HG02763 (cell line): ENCODE measurements at regions not wholly inside any gene's neighbourhood (a gene's known extent, or its start where the extent isn't known, plus 50 kb on each side); places are given as distances from the start of the nearest gene placed in this dataset.

Source experiments
- ATAC-seq: cut with Tn5 transposase; IDR thresholded peaks from one replicate; pipeline ENCODE4 v1.9.1; 2021; ENCODE audit warnings: mild to moderate bottlenecking, moderate library complexity; ENCODE audit not compliant: unreplicated experiment

DNA sequence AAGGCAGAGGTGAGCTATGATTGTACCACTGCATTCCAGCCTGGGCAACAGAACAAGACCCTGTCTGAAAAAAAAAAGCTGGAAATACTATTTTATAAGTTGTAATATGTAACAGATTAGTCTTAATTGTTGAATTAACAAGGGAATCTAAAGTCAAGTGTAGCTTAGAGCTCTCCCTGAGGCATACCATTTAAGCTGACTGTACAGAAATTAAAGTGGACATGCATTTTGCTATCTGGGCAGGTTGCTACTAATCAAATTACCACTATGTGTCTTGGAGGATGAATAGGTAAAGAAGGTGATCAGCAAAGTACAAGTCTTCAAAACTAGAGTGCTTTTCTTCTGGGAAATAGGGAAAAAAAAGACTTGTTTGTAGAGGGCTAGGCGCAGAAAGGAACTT is 205.3 kb upstream of the JADE1 start:
- ATAC-seq, result no peak

DNA sequence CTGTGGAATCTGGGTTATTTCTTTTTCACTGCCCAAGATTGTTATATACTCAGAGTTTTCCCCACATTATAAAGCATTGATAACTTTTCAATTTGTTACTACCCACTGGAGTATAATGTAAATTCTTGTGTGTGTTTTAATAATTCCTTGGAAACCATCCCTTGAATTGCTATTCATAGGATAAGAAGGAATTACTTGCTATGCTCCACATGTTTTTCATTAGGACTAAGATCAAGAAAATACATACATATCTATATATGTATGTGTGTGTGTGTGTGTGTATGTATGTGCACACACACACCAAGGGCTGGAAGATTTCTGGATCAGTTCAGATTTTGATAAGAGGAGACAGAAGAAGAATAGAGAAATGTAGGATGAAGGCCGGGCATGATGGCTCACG is 206.4 kb upstream of the JADE1 start:
- no peak for ATAC-seq

DNA sequence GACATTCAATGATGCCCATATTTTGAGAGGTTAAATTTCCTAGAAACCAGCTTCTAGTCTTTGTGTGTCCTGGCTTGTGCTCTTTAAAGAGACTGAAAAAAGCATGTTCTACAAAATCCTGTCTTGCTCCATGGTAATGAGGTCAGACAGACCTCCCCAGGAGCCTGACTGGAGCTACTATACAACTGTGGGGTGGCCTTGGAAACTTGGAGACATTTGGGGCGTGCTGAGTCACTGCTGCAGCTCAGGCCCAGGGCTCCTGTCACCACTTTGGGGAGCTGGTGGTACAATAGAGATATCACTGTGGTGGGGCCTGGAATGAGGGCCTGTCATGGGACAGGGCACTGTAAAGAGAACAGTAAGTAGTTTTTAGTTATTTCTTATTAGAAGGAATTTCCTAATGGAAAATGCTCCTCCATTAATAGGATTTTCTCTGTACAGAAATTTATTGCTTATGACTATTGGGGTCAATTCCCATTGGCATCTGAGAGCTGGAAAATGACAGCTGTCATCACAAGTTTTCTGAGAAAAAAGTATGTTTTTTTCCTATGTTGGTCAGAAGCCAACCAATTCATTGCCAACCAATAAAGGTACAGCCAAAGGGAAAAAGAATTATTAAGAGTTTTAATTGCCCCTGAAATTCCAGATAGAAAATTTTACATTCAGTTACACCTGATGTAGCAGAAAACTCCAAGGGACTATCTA is 207.4 kb upstream of the JADE1 start:
- no peak for ATAC-seq

DNA sequence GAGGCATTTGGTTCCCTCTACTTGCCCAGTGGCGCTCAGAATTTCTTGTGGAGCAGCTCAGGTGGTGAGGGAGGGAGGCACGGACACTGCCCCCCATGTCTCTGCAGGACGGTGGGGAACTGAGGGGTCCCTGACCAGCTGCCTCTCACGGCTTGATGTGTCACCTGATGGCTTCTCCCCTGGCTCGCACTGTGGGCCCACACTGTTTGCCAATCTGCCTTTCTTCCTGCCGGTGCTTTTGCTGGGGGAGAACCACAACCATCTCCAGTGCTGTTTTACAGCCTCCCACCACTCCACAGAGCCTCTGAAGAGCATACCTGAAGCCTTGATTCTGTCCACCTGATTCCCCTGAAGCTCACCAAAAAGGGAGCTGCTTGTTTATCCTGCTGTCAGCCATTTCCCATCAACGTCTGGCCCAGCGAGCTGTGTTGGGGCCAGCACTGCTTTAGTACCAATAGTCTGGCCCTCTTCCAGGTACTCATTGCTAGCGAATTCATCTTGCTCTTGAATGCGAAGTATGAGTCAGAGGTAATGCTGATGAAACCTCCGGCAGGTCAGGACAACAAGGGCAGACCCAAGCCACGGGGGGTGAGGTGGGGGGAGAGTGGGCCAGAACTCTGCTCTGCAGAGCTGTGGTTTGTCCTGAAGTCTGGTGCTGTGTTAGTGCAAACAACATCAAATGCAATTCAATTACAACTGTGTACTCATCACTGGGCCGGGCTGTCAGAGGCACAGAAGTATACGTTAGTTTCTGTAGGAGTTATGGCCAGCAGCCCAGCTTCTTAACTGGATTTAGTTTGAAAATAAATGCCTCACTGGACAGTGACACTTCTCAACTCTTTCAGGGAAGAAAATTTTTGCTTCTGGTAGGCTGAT is 208.3 kb upstream of the JADE1 start:
- no peak for ATAC-seq

DNA sequence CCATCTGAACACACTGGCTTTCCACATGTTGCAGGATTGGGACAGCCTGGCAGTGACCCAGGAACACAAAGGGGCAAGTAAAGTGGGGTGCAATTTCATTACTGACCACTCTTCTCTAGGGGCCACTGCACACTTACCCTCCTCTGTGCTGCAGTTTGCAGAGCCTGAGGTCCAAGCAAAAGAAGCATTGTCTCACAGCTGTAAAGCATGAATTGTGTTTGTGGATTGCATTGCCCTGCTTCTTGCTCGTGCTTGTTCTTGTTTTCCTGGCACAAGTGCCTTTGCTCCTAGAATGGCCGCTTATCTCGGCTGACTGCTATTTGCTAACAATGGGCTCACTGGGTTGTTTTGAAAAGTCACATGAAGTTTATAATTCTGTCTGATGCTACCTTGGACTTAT is 209.1 kb upstream of the JADE1 start:
- no peak for ATAC-seq

DNA sequence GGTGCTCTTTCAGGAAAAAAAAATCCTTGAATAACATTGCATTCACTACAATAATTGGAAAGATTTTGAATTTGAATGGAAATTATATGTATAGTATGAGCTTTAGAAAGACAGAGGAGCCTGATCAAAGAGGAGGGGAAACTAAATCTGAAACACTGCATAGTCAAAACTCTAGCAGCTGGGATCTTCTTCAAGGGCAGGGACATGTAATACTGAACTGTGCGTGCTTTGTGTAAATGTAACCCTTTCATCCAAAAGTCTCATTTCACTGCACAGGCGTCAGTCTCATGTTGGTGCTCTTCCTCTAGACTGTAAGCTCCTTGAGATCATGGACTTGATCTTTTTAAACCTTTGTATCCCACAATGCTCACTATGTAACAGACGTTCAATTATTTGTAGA is 212.0 kb upstream of the JADE1 start:
- ATAC-seq, result no peak

DNA sequence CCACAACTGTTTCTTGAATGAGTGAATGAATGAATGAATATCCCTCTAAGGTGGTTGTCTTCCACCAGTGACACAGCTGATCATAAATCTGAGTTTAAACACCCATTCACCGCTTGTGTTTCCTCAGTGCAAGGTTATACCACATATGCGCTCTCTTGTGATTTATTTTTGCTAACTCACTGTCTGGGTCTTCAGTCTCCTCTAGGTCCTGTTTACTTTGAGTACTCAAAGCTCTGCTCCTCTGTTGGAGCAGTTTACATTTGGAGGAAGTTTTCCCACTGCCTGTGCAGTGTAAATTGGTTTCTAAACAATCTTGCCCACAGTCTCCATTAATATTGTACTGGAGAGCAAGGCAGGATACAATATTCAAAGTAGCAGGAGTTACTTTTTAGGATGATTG is 212.6 kb upstream of the JADE1 start:
- no peak for ATAC-seq

DNA sequence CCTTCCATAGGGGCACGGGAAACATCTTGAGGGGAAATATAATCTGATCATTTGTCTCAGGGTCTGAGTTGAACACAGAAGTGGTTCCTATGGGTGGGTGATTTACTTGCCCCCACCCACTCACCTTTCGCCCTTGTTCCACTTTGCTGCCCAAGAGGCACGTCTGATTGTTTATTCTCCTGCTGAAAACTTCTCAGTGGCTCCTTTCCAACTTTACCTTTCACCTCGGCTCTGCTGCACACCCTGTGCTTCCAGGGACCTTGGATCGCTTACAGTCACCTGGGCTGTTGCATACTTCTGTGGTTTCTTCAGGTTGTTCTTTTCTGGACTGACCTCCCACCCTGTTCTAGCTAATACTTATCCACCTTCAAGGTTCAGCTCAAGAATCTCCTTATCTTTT is 213.4 kb upstream of the JADE1 start:
- no peak for ATAC-seq

DNA sequence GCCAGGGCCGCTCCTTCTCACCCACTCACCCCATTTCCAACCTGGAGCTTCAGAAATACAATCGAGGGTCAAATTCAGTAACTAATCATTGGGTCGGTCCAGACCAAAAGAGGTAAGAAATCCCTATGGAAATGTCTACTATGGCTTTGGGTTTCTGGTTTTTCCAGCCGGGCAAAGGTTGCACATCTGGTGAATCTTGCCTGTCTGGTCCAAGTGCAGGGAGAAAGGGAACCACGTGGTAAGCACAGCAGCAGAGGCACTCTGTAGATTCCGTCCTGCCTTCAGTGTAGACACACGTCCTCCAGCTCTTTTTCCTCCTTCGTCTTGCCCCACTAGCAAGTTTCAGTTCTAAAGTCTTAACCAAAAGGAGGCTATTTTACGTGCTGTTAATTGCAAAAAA is 218.0 kb upstream of the JADE1 start:
- no peak for ATAC-seq

DNA sequence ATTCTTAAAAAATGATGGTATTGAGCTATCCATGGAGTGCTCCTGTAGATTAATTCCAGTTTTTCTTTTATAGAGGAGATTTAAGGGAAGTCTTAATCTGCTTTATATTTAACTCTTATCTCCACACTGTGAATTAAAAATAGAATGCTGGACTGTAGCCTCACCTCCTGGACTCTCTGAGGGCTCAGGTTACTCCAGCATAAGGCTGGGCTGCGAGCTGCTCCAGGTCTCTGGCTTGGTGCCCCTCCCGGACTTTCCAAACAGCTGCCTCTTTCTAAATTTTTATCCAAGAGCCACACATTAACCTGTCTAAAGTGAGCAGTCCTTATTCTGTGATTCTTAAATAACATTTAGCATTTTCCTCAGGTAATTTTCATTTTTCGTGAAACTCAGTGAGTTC is 218.7 kb upstream of the JADE1 start:
- ATAC-seq, result no peak

DNA sequence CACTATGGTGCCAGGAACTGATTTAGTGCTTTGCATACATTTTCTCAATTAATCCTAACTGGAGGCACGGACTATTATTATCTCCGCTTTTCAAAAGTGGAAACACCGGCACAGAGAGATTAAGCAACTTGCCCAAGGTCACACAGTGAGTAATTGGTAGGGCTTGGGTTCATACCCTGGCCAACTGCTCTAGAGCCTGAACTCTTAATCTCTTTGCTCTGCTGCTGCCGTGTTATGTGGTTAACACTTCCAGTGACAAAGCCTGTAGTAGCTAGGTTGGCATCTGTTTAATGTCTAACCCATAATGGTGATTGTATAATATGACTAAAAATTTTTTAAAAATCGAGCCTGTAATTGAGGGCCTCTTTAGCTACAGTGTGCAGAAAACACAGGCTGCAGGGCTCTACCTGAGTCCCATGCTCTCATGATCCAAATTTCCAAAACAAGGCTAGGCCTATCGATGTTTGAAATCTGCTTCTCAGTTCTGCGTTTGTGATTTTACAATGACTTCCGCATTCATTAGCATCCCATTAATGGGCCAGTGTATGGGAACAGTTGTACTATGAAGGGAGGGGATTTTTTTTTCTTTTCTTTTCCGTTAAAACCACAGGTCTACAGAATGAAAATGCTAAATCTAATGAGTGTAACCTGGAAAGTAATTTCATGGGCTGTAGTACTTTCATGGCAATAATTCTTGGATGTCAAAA is 219.3 kb upstream of the JADE1 start:
- ATAC-seq, result no peak

DNA sequence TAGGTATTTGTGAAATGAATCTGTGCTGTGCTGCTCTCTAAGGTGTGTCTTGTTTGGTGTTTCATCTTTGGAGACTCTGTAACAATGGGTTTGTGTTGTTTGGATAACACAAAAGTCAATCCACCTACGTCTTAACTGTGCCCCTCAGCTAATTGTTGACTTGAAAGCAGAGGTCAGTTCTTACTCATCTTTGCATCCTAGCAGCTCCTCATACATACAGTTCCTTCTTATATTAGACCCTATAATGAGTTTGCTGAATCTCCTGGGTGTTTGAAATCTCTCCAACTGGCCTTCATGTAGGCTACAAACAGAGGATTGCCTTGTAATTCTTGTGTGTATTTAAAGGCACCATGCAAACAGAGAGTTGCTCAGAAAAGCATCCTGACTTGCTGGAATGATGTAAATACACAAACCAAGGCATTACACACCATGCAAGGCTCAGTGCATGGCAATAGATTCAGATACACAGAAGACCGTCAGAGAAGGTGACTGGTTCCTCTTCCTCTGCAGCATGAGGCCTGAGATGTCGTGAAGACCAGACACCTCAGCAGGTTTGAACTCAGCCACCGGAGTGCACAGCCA is 220.0 kb upstream of the JADE1 start:
- ATAC-seq, result no peak

DNA sequence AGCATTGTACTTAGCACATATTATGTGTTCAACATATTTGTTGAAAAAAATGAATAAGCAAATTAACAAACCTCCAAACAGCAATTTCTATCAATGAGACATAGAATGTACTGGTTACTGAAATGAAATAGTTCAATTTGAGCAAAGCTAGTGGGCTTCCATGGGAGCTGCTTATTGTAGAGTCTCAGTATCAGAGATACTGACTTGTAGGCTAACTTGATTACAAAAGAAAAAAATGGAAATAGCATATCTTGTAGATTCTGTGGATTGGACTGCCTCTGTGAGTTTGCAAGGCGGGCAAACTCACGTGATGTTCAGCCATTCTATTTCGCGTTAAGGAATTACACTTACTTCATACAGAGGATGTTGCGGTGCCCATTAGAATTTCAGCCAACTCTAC is 222.1 kb upstream of the JADE1 start:
- no peak for ATAC-seq

DNA sequence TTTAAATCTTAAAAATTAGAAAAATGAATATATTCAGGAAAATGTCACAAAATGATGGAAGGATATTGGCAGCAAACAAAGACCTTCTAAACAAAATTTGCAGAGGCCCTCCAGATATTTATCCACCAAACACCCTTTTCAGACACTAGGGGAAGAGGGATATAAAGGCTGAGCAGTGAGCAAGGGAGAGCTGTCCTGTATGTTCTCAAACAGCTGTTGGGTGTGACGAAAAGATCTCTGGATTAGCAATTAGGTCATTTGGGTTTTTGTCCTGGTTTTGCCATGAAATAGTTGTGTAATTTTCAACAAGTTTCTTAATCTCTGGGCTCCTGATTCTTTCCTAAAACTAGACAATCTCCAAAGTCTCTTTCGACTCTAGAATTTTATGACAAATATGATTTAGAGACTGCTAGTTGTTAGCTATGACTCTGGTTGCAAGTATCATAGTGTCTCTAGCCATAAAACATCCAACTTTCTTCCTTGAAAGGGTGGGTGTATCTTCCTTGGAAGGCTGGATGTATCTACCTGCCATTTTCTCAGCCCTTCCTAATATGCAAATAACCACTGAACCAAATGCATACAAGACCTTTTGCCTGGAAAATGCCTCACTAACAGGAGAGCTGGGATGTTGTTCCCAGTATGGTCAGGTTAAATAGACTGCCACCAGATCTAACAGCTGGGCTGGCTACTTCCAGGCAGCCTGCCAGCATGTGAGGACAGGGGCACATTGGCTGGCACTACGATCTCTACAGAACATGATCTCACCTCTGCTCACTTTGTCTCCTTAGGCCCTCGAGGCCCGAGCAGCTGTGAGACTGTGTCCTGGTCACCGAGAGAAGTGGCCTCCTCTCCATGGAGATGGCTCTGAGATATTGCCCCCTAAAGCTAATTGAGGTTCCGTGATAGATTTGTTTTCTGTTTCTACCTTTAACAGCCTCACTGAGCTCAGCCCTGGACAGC is 225.5 kb upstream of the JADE1 start:
- ATAC-seq, result no peak

DNA sequence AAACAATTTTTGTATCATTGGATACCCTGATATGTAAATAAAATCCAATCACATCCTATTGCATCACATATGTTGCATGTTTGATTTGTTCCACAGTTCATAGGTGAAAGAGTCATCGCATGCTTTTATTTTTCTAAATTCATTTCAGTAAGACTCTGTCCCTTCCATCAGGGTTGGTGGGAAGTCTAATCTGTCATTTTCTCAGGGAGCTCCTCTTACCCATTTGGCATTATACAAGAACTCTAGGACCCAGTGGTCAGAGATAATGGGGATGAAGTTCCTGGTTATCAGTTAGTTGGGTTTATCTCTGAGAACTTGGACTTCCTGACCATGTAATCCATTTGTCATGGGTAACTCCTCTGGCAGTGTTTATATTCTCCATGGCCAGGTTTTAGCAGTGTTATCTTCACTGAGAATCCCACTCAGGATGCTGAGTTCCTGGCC is 227.1 kb upstream of the JADE1 start:
- ATAC-seq, result no peak

DNA sequence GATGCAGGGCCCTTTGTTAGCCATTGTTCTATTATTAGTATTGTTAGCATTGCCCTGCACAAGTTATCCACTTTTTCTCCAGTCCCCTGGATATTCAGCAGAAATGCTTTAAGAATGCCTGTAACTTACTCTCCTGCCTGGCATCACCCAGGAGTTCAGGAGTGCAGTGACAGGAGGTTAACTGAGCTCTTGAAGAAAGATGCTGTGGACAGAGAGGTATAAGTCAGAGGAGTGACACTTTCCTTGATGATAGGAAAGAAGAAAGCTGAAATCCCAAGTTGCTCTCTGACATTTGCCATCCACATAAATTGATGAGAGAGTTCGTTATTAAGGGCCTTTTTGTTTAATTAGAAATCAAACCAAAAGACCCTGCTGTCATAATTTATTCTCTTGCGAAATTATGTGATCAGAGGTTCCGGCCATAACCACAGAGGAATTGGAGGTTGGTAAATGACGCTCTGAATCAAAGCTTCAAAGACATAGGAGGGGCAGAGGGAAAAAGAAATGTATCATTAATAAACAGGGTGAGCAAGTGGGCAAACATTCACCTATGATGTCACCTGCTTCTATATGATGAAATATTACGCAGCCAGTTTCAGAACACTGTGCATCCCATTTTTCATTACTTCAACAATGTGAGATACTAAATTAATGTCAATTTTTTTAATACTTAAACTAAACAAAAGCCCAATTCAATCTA is 230.2 kb upstream of the JADE1 start:
- ATAC-seq, result no peak

DNA sequence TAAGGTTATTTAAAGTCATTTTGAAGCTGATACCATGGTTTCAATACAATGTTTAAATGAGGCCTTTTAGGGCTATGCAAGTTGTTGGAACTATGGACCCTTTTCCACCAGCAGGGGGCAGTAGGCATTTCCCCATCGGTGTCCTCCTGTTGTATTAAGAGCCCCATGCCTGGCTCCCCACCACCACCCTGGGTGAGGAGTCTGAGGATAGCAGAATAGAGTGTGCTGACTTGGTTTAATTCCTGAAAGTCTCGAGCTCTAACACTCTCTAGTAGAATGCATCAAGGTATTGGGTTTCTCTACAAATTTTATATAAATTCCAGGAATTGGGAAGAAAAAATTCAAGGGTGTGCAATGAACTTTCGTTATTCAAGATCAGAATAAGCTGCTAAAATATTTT is 234.8 kb upstream of the JADE1 start:
- ATAC-seq, result peak; percentile 84

DNA sequence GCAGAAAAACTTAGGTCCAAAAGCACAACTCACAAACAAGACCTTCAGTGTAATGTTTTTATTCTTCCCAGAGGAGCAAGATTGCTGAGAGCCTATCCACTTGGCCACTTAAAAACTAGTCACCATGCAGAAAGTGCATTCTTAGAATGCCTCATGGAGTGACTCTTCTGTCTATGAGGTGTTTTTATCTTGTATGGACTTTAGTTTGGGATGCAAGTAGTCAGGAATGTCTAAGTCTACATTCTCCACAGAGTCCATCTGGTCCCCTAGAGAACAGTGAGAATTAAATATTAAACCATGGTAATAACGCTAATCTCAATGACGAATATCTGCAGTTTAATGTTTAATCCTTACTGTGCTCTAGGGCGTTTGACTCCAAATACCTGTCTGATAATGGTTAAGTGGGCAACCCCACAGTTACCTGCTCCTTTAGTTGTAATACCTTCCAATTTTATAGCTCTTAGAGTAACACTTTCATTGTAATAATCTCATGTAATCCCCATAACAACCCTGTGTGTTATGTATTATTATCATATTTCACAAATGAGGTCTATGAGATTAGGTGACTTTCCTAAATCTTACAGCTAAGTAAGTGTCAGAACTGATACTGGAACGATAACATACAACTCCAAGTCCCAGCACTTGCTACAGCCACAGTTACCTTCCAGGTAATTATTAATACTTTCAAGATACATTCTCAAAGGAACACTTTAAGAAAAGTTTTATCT is 235.6 kb upstream of the JADE1 start:
- ATAC-seq, result no peak

DNA sequence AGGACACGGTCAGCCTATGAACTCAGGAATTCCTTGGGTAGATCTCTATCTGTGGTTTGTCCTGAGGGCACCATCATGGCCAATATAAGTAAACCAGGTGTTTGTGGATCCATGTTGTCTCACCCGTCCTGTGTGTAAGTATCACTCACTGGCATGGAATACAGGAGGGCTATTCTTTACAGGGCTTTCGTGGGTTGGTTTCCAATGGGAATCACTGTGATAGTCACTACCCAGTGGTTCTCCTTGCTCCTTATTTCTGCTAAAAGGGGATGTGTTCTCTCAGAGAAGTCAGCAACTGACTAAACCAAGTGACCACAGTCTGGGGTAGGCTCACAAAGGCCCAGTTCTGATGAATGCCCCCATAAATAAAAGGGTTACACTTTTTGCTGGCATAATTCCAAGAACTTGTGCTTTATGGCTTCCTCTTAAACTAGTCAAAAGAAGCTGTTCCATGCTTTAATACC is 236.7 kb upstream of the JADE1 start:
- ATAC-seq, result no peak
